GM23338 (cell line): ENCODE measurements at regions not wholly inside any gene's neighbourhood (a gene's known extent, or its start where the extent isn't known, plus 50 kb on each side); places are given as distances from the start of the nearest gene placed in this dataset.

Experiments used
- ATAC-seq: fragments of 200-7000 bp; cut with Tn5 transposase; 3 replicates; pipeline ENCODE4 v1.9.1; 2020
- DNase-seq: peaks from one replicate; pipeline ENCODE4 v3.0.0-alpha.2; 2015; ENCODE audit warnings: low spot score
- H2AFZ ChIP-seq: fragments of 200-600 bp; sonication (generic); 2 replicates; pipeline ENCODE4 v1.8.0; 2016; ENCODE audit warnings: antibody characterized with exemption, mild to moderate bottlenecking, moderate library complexity
- H3F3A ChIP-seq: fragments of 200-600 bp; sonication (generic); replicated peaks from 2 replicates; pipeline ENCODE4 v1.8.0; 2017; ENCODE audit warnings: antibody characterized with exemption, mixed run types, low read depth
- H3K27ac ChIP-seq: fragments of 200-600 bp; sonication (generic); 2 replicates; pipeline ENCODE4 v1.6.1; 2016; ENCODE audit warnings: low read depth
- H3K27me3 ChIP-seq: fragments of 200-600 bp; sonication (generic); 2 replicates; pipeline ENCODE4 v1.8.0; 2016; ENCODE audit warnings: mild to moderate bottlenecking, mixed run types, moderate library complexity; ENCODE audit not compliant: insufficient read depth
- H3K36me3 ChIP-seq: fragments of 200-600 bp; sonication (generic); 2 replicates; pipeline ENCODE4 v1.8.0; 2016; ENCODE audit warnings: mild to moderate bottlenecking; ENCODE audit not compliant: insufficient read depth
- H3K4me1 ChIP-seq: fragments of 200-600 bp; sonication (generic); 2 replicates; pipeline ENCODE4 v1.8.0; 2016; ENCODE audit warnings: mild to moderate bottlenecking, moderate library complexity; ENCODE audit not compliant: insufficient read depth
- H3K4me2 ChIP-seq: fragments of 200-600 bp; sonication (generic); 2 replicates; pipeline ENCODE4 v1.7.1; 2017; ENCODE audit warnings: mixed run types
- H3K4me3 ChIP-seq: fragments of 200-600 bp; sonication (generic); 2 replicates; pipeline ENCODE4 v1.6.1; 2016; ENCODE audit warnings: mixed run types
- H3K79me2 ChIP-seq: fragments of 200-600 bp; sonication (generic); replicated peaks from 2 replicates; pipeline ENCODE4 v1.8.0; 2017; ENCODE audit warnings: mild to moderate bottlenecking; ENCODE audit not compliant: insufficient read depth
- H3K9me2 ChIP-seq: fragments of 200-600 bp; sonication (generic); 2 replicates; pipeline ENCODE4 v1.8.0; 2017; ENCODE audit not compliant: insufficient read depth
- H4K20me1 ChIP-seq: fragments of 200-600 bp; sonication (generic); replicated peaks from 2 replicates; pipeline ENCODE4 v1.8.0; 2017; ENCODE audit warnings: mild to moderate bottlenecking; ENCODE audit not compliant: insufficient read depth
- H3K27ac Mint-ChIP-seq: 2 replicates; pipeline ENCODE4 v1.8.0; 2020; ENCODE audit warnings: inconsistent platforms, mild to moderate bottlenecking, moderate library complexity, mixed read lengths
- H3K27me3 Mint-ChIP-seq: 3 replicates; pipeline ENCODE4 v1.8.0; 2022; ENCODE audit warnings: low read depth, mild to moderate bottlenecking, moderate library complexity, mixed read lengths, inconsistent platforms; ENCODE audit not compliant: insufficient read depth, poor library complexity
- H3K36me3 Mint-ChIP-seq: 3 replicates; pipeline ENCODE4 v1.8.0; 2021; ENCODE audit warnings: low read depth, mild to moderate bottlenecking, inconsistent platforms, moderate library complexity, mixed read lengths
- H3K4me1 Mint-ChIP-seq: 3 replicates; pipeline ENCODE4 v1.8.0; 2020; ENCODE audit warnings: mild to moderate bottlenecking, inconsistent platforms, mixed read lengths
- H3K4me3 Mint-ChIP-seq: 3 replicates; pipeline ENCODE4 v1.8.0; 2021; ENCODE audit warnings: moderate library complexity, mild to moderate bottlenecking, inconsistent platforms, mixed read lengths
- H3K9me3 Mint-ChIP-seq: 3 replicates; pipeline ENCODE4 v1.8.0; 2020; ENCODE audit warnings: moderate library complexity, mild to moderate bottlenecking, inconsistent platforms, mixed read lengths
- CREB1 ChIP-seq: fragments of 250-450 bp; sonication (Bioruptor Pico); IDR thresholded peaks from 2 replicates; pipeline ENCODE4 v1.5.0; 2020; ENCODE audit warnings: low read depth, mild to moderate bottlenecking, moderate library complexity
- ETS1 ChIP-seq: IDR thresholded peaks from 2 replicates; pipeline ENCODE4 v1.6.1; 2016; ENCODE audit warnings: antibody characterized with exemption
- EZH2 ChIP-seq: fragments of 200-600 bp; sonication (generic); IDR thresholded peaks from one replicate; pipeline ENCODE4 v1.8.0; 2017; ENCODE audit warnings: antibody characterized with exemption, mild to moderate bottlenecking, low read depth; ENCODE audit not compliant: unreplicated experiment
- EZH2phosphoT487 ChIP-seq: fragments of 200-600 bp; sonication (generic); IDR thresholded peaks from one replicate; pipeline ENCODE4 v1.8.1; 2018; ENCODE audit warnings: antibody characterized with exemption; ENCODE audit not compliant: unreplicated experiment
- JUNB ChIP-seq: IDR thresholded peaks from one replicate; pipeline ENCODE4 v1.6.1; 2016; ENCODE audit warnings: antibody characterized with exemption; ENCODE audit not compliant: unreplicated experiment
- NANOG ChIP-seq: IDR thresholded peaks from 2 replicates; pipeline ENCODE4 v1.6.1; 2016; ENCODE audit warnings: antibody characterized with exemption, borderline replicate concordance
- POLR2AphosphoS5 ChIP-seq: IDR thresholded peaks from 2 replicates; pipeline ENCODE4 v1.6.1; 2016; ENCODE audit warnings: antibody characterized with exemption, low read depth
- REST ChIP-seq: IDR thresholded peaks from one replicate; pipeline ENCODE4 v1.6.1; 2018; ENCODE audit warnings: antibody characterized with exemption; ENCODE audit not compliant: unreplicated experiment
- ZNF331 ChIP-seq: fragments of 250-450 bp; sonication (Bioruptor Pico); IDR thresholded peaks from 2 replicates; pipeline ENCODE4 v1.5.0; 2020; ENCODE audit warnings: low read depth, mild to moderate bottlenecking, moderate library complexity
- TF ChIP-seq, protein P1 (sequence below): fragments of 250-450 bp; sonication (Bioruptor Pico); IDR thresholded peaks from 2 replicates; pipeline ENCODE4 v1.5.0; 2020; ENCODE audit warnings: mild to moderate bottlenecking, moderate library complexity

GRCh38 chr3:55269096-55269495 lies 218.0 kb downstream of the WNT5A start (continued):
- TF ChIP-seq, protein P1, sequence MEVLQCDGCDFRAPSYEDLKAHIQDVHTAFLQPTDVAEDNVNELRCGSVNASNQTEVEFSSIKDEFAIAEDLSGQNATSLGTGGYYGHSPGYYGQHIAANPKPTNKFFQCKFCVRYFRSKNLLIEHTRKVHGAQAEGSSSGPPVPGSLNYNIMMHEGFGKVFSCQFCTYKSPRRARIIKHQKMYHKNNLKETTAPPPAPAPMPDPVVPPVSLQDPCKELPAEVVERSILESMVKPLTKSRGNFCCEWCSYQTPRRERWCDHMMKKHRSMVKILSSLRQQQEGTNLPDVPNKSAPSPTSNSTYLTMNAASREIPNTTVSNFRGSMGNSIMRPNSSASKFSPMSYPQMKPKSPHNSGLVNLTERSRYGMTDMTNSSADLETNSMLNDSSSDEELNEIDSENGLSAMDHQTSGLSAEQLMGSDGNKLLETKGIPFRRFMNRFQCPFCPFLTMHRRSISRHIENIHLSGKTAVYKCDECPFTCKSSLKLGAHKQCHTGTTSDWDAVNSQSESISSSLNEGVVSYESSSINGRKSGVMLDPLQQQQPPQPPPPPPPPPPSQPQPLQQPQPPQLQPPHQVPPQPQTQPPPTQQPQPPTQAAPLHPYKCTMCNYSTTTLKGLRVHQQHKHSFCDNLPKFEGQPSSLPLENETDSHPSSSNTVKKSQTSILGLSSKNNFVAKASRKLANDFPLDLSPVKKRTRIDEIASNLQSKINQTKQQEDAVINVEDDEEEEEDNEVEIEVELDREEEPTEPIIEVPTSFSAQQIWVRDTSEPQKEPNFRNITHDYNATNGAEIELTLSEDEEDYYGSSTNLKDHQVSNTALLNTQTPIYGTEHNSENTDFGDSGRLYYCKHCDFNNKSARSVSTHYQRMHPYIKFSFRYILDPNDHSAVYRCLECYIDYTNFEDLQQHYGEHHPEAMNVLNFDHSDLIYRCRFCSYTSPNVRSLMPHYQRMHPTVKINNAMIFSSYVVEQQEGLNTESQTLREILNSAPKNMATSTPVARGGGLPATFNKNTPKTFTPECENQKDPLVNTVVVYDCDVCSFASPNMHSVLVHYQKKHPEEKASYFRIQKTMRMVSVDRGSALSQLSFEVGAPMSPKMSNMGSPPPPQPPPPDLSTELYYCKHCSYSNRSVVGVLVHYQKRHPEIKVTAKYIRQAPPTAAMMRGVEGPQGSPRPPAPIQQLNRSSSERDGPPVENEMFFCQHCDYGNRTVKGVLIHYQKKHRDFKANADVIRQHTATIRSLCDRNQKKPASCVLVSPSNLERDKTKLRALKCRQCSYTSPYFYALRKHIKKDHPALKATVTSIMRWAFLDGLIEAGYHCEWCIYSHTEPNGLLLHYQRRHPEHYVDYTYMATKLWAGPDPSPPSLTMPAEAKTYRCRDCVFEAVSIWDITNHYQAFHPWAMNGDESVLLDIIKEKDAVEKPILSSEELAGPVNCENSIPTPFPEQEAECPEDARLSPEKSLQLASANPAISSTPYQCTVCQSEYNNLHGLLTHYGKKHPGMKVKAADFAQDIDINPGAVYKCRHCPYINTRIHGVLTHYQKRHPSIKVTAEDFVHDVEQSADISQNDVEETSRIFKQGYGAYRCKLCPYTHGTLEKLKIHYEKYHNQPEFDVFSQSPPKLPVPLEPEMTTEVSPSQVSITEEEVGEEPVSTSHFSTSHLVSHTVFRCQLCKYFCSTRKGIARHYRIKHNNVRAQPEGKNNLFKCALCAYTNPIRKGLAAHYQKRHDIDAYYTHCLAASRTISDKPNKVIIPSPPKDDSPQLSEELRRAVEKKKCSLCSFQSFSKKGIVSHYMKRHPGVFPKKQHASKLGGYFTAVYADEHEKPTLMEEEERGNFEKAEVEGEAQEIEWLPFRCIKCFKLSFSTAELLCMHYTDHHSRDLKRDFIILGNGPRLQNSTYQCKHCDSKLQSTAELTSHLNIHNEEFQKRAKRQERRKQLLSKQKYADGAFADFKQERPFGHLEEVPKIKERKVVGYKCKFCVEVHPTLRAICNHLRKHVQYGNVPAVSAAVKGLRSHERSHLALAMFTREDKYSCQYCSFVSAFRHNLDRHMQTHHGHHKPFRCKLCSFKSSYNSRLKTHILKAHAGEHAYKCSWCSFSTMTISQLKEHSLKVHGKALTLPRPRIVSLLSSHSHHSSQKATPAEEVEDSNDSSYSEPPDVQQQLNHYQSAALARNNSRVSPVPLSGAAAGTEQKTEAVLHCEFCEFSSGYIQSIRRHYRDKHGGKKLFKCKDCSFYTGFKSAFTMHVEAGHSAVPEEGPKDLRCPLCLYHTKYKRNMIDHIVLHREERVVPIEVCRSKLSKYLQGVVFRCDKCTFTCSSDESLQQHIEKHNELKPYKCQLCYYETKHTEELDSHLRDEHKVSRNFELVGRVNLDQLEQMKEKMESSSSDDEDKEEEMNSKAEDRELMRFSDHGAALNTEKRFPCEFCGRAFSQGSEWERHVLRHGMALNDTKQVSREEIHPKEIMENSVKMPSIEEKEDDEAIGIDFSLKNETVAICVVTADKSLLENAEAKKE (CRISPR knock-in tag): no peak

- peaks cover 16% of the 10 kb centered on the region for H3K4me1 ChIP-seq
- H2AFZ ChIP-seq: no peak overlapping the region
- ATAC-seq: no peak
- TF ChIP-seq EZH2phosphoT487: no peak
- no peak for TF ChIP-seq EZH2
- TF ChIP-seq JUNB: no peak
- no peak for TF ChIP-seq CREB1 (CRISPR knock-in tag)
- no peak for TF ChIP-seq ETS1
- no peak for TF ChIP-seq ZNF331 (CRISPR knock-in tag)
- no peak for TF ChIP-seq REST
- TF ChIP-seq POLR2AphosphoS5: no peak
- no peak for TF ChIP-seq NANOG
These were observed 219.7 kb downstream of the WNT5A start for GRCh38 chr3:55267206-55267930.

More at GRCh38 chr3:55267206-55267930, 219.7 kb downstream of the WNT5A start:
- peaks cover 7% of the 10 kb centered on the region for H3K27me3 Mint-ChIP-seq
- peaks cover 19% of the 10 kb centered on the region for H3K4me1 Mint-ChIP-seq
- Histone ChIP-seq H3K27ac (no peak overlapping the region), H3K36me3 (no peaks in the 10 kb centered on the region), H4K20me1 (no peaks in the 10 kb centered on the region), H3K4me2 (no peak overlapping the region), H3K27me3 (no peaks in the 10 kb centered on the region), H3F3A (no peaks in the 10 kb centered on the region), H3K79me2 (no peaks in the 10 kb centered on the region), H3K9me2 (peaks cover 5% of the 10 kb centered on the region), H3K4me3 (no peak overlapping the region)
- DNase-seq: no peak
- H3K4me3 Mint-ChIP-seq: no peak overlapping the region
- no peaks in the 10 kb centered on the region for H3K9me3 Mint-ChIP-seq
- no peaks in the 10 kb centered on the region for H3K36me3 Mint-ChIP-seq
- no peak overlapping the region for H3K27ac Mint-ChIP-seq
